Right cardiac atrium (tissue), 5 donors: ENCODE measurements at regions not wholly inside any gene's neighbourhood (a gene's known extent, or its start where the extent isn't known, plus 50 kb on each side); places are given as distances from the start of the nearest gene placed in this dataset.

Experiments
- ATAC-seq, 2 donors: fragments of 200-7000 bp; cut with Tn5 transposase; one replicate each; pipeline versions ENCODE4 v1.8.0 to v1.9.1; 2020; ENCODE audit warnings: moderate library complexity in 2 of 2, mild to moderate bottlenecking in 1 of 2
- DNase-seq, 3 donors: peaks; one replicate each; pipeline ENCODE4 v3.0.0-alpha.2; 2020
- H3K27ac ChIP-seq: one replicate; pipeline ENCODE4 v1.5.1; 2013; ENCODE audit warnings: mild to moderate bottlenecking, low read length, control low read depth, moderate library complexity
- H3K27me3 ChIP-seq: one replicate; pipeline ENCODE4 v1.6.1; 2013; ENCODE audit not compliant: control insufficient read depth, insufficient read depth
- H3K4me1 ChIP-seq: one replicate; pipeline ENCODE4 v1.6.1; 2013; ENCODE audit warnings: low read length; ENCODE audit not compliant: control insufficient read depth, insufficient read depth
- H3K4me3 ChIP-seq: one replicate; pipeline ENCODE4 v1.5.1; 2013; ENCODE audit warnings: low read length, control low read depth
- H3K9me3 ChIP-seq: one replicate; pipeline ENCODE4 v1.6.1; 2013; ENCODE audit warnings: low read length; ENCODE audit not compliant: control insufficient read depth
- WGBS: extraction: QIAGEN DNeasy Blood & Tissue Kit; methylation state at CpG from one replicate; pipeline ENCODE4 v1.1.7; 2013; 5-methylcytosine and 5-hydroxymethylcytosine counted together
- intact Hi-C, 4 donors: fragments of 100-400 bp; cut with DNase I; formaldehyde crosslinking; loops; one replicate each; pipeline versions ENCODE4 v1.11.0 to v1.14.0; 2022 to 2023
- donor health status: healthy with polysubstance abuse.
- donor health status: DM: no; HTN: yes; CAD: no.
- donor health status: DM: no; HTN: no; CAD: no.
- donor health status: DM: no; HTN: yes; CAD: no; lungs with severe emphysema.
- donor health status: DM: yes; HTN: yes; CAD: no.

GRCh38 chr18:45286431-45286830 lies 328.8 kb upstream of the SLC14A2 start:
- Histone ChIP-seq H3K27ac (no peak overlapping the region), H3K9me3 (no peaks in the 10 kb centered on the region), H3K27me3 (no peaks in the 10 kb centered on the region), H3K4me1 (no peaks in the 10 kb centered on the region), H3K4me3 (no peak overlapping the region)
- WGBS, result 82% methylated on average over 3 of the region's 3 CpGs
- ATAC-seq (no peak), DNase-seq (no peak)
- intact Hi-C loops, result no loop called here

GRCh38 chr18:45287531-45287930 lies 327.7 kb upstream of the SLC14A2 start:
- DNase-seq (peak in 2 of 3 donors; percentile 48 to 61), ATAC-seq (peak in 1 of 2 donors; percentile 19)
- intact Hi-C loops, result no loop called here
- Histone ChIP-seq H3K9me3 (no peaks in the 10 kb centered on the region), H3K27me3 (no peaks in the 10 kb centered on the region), H3K4me3 (no peak overlapping the region), H3K27ac (no peak overlapping the region), H3K4me1 (no peaks in the 10 kb centered on the region)
- WGBS, result 50% methylated on average over 9 of the region's 9 CpGs

- ATAC-seq, result no peak
- no peaks in the 10 kb centered on the region for H3K4me1 ChIP-seq
- intact Hi-C loops, result no loop called here
- no peak for DNase-seq
- H3K9me3 ChIP-seq, result no peaks in the 10 kb centered on the region
- WGBS, result 94% methylated on average over 4 of the region's 4 CpGs
- no peaks in the 10 kb centered on the region for H3K27me3 ChIP-seq
- no peak overlapping the region for H3K27ac ChIP-seq
- H3K4me3 ChIP-seq, result no peak overlapping the region
These were observed 324.9 kb upstream of the SLC14A2 start for GRCh38 chr18:45290364-45290763.

- H3K4me1 ChIP-seq, result no peaks in the 10 kb centered on the region
- intact Hi-C loops, result no loop called here
- no peak for DNase-seq
- H3K27ac ChIP-seq, result no peak overlapping the region
- no peak overlapping the region for H3K4me3 ChIP-seq
- 76% methylated on average over 17 of the region's 17 CpGs for WGBS
- H3K27me3 ChIP-seq, result no peaks in the 10 kb centered on the region
- H3K9me3 ChIP-seq, result no peaks in the 10 kb centered on the region
- no peak for ATAC-seq
These were observed 323.4 kb upstream of the SLC14A2 start for GRCh38 chr18:45291621-45292615.

- WGBS, result 76% methylated on average over 6 of the region's 6 CpGs
- DNase-seq (no peak), ATAC-seq (peak in 1 of 2 donors; percentile 54)
- Histone ChIP-seq H3K9me3 (no peaks in the 10 kb centered on the region), H3K4me1 (no peaks in the 10 kb centered on the region), H3K27ac (no peak overlapping the region), H3K27me3 (no peaks in the 10 kb centered on the region), H3K4me3 (no peak overlapping the region)
- intact Hi-C loops, result no loop called here
These were observed 319.9 kb upstream of the SLC14A2 start for GRCh38 chr18:45295388-45295787.

GRCh38 chr18:45298986-45299385 lies 316.3 kb upstream of the SLC14A2 start:
- intact Hi-C loops, result no loop called here
- H3K27ac ChIP-seq, result no peak overlapping the region
- no peak for DNase-seq
- no peaks in the 10 kb centered on the region for H3K9me3 ChIP-seq
- H3K27me3 ChIP-seq, result no peaks in the 10 kb centered on the region
- no peak for ATAC-seq
- H3K4me3 ChIP-seq, result no peak overlapping the region
- WGBS, result 89% methylated on average over 3 of the region's 3 CpGs
- H3K4me1 ChIP-seq, result no peaks in the 10 kb centered on the region

- intact Hi-C loops, result no loop called here
- Histone ChIP-seq H3K27ac (no peak overlapping the region), H3K4me3 (no peak overlapping the region), H3K27me3 (no peaks in the 10 kb centered on the region), H3K9me3 (no peaks in the 10 kb centered on the region), H3K4me1 (no peaks in the 10 kb centered on the region)
- 79% methylated on average over 7 of the region's 7 CpGs for WGBS
- ATAC-seq (no peak), DNase-seq (no peak)
These were observed 312.2 kb upstream of the SLC14A2 start for GRCh38 chr18:45303026-45303425.

GRCh38 chr18:45304558-45304957 lies 310.7 kb upstream of the SLC14A2 start:
- H3K4me3 ChIP-seq, result no peak overlapping the region
- no peak for DNase-seq
- no peaks in the 10 kb centered on the region for H3K9me3 ChIP-seq
- intact Hi-C loops, result no loop called here
- no peaks in the 10 kb centered on the region for H3K4me1 ChIP-seq
- ATAC-seq, result peak in 1 of 2 donors; percentile 34
- no peaks in the 10 kb centered on the region for H3K27me3 ChIP-seq
- no peak overlapping the region for H3K27ac ChIP-seq
- WGBS, result 57% methylated on average over 1 of the region's 1 CpG

GRCh38 chr18:45312555-45313126 lies 302.6 kb upstream of the SLC14A2 start:
- DNase-seq (no peak), ATAC-seq (no peak)
- Histone ChIP-seq H3K9me3 (no peaks in the 10 kb centered on the region), H3K4me1 (no peaks in the 10 kb centered on the region), H3K27me3 (no peaks in the 10 kb centered on the region), H3K4me3 (no peak overlapping the region), H3K27ac (no peak overlapping the region)
- intact Hi-C loops, result no loop called here
- WGBS, result 88% methylated on average over 9 of the region's 9 CpGs

GRCh38 chr18:45316127-45316526 lies 299.1 kb upstream of the SLC14A2 start:
- no peak for ATAC-seq
- DNase-seq, result no peak
- Histone ChIP-seq H3K4me1 (peaks cover 3% of the 10 kb centered on the region), H3K27me3 (no peaks in the 10 kb centered on the region), H3K9me3 (no peaks in the 10 kb centered on the region), H3K27ac (no peak overlapping the region), H3K4me3 (no peak overlapping the region)
- 79% methylated on average over 3 of the region's 3 CpGs for WGBS
- intact Hi-C loops, result no loop called here

- DNase-seq (no peak), ATAC-seq (no peak)
- Histone ChIP-seq H3K4me3 (no peak overlapping the region), H3K27ac (no peak overlapping the region), H3K27me3 (no peaks in the 10 kb centered on the region), H3K9me3 (no peaks in the 10 kb centered on the region), H3K4me1 (peaks cover 6% of the 10 kb centered on the region)
- intact Hi-C loops, result no loop called here
- 71% methylated on average over 10 of the region's 10 CpGs for WGBS
These were observed 297.2 kb upstream of the SLC14A2 start for GRCh38 chr18:45317948-45318640.
